NCI-H748 treated with DMSO at 0.1 percent for 48 hours (cell line): ENCODE measurements at regions not wholly inside any gene's neighbourhood (a gene's known extent, or its start where the extent isn't known, plus 50 kb on each side); places are given as distances from the start of the nearest gene placed in this dataset.

ENCODE experiments used
- DNase-seq: peaks from one replicate; lab custom pipeline; 2025; lab: John Stamatoyannopoulos, UW

DNA sequence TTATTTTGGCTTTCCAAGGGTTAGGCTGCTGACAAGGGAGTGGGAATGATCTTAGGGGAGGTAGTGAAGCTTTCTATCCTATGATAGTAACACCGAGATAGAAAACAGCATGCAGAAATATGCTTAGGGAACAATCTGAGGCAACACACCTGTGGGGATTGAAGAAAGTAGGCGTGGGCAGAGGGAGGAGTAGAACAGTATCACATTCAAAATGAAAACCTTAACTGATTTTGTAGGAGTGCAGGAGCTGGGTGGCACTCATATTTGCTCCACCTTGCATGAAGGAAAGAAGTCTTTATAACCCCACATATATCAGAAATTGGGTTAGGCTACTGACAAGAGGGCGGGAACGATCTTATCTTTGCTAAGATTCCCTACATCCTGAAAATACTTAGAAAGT is 762.2 kb upstream of the CNTNAP5 start:
- no peak for DNase-seq

DNA sequence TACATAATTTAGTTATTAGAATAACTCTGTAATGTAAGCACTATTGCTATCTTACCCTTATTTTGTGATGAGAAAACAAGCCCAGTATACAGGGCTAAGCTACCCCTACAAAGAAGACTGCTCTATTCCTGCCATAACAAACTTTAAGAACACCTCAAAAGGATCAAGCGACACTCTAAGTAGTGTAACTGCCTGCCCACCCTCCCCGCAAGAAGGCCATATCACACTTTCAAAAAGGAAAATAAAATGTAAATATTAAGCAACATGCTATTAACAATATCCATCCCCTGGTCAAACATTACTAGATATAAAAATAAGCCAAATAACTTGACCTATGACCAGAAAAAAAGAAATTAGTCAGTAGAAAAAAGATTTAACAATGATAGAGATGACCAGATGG is 741.7 kb upstream of the CNTNAP5 start:
- DNase-seq, result no peak

DNA sequence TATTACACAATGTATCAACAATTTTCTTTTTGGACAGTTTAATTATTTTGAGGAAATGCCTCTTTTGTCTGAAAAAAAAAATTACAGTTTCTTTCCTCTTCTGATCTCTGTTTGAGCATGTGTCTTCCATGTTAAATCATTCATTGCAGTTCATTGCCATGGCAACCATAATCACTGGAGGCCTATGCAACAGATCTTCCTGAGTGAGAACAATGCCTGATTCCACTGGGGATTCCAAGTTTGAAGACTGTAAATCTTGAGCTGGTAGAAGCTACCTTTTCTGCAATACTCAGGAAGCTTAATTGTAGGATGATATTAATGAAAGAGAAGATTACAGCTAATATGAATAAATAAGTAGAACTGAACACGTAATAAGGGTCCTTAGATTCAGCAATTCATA is 721.4 kb upstream of the CNTNAP5 start:
- DNase-seq, result no peak
